Peyer's patch (tissue), 4 donors: ENCODE measurements at regions not wholly inside any gene's neighbourhood (a gene's known extent, or its start where the extent isn't known, plus 50 kb on each side); places are given as distances from the start of the nearest gene placed in this dataset.

Experiments
- CTCF ChIP-seq, 6 experiments: fragments of 450-650 bp in 4 of 6; fragments of 200-600 bp in 2 of 6; sonication (generic) in 1 of 6; IDR thresholded peaks; one replicate each; pipeline ENCODE4 v1.5.1; 2017 to 2019; ENCODE audit warnings: antibody characterized with exemption in 6 of 6, mild to moderate bottlenecking in 3 of 6, moderate library complexity in 1 of 6
- POLR2A ChIP-seq, 2 donors: fragments of 450-650 bp; IDR thresholded peaks; one replicate each; pipeline ENCODE4 v1.5.1; 2017; ENCODE audit warnings: antibody characterized with exemption in 2 of 2, mild to moderate bottlenecking in 2 of 2, moderate library complexity in 2 of 2

GRCh38 chr11:112769584-112769983 lies 191.6 kb upstream of the NCAM1 start:
- no peak for TF ChIP-seq CTCF (IDR thresholded peaks at IDR 0.05)
- no peak for TF ChIP-seq POLR2A (IDR thresholded peaks at IDR 0.05)
